ENCODE measurements at regions not wholly inside any gene's neighbourhood (a gene's known extent, or its start where the extent isn't known, plus 50 kb on each side); places are given as distances from the start of the nearest gene placed in this dataset.

DNA sequence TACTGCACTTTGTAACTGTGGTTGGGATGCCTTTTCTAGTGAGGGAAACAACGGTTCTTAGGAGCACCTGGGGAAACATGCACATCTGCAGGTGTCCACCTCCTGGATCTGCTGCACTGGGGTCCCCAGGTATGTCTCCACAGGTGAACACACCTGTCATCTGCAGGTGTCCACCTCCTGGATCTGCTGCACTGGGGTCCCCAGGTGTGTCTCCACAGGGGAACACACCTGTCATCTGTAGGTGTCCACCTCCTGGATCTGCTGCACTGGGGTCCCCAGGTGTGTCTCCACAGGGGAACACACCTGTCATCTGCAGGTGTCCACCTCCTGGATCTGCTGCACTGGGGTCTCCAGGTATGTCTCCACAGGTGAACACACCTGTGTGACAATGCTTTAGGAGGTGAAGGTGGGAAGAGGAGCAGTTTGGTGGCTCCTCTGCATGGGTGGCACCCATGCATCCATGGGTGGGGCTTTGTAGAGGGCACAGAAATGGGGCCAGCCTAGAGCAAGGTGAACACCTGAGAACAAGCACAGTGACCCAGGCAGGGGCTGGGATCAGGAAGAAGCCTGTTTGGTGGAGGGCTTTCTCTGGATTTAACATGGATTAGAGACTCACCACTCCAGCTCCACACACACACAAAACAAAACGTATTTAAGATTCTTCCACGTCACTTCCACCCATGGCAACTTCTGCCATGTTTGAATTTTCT, 206.0 kb upstream of the CDH4 start:
- H3K4me3 ChIP-seq (ENCODE audit: low read length): no peak overlapping the region
- H3K9me2 ChIP-seq (replicated peaks; ENCODE audit: insufficient read depth, low read length): no peaks in the 10 kb centered on the region
- H3K4me2 ChIP-seq (ENCODE audit: low read depth, low read length, poor library complexity, severe bottlenecking): no peak overlapping the region
- peaks cover 4% of the 10 kb centered on the region; the same call in 1 of the 2 replicates for H3K9me3 ChIP-seq (ENCODE audit: low read length)
- no peak overlapping the region for H2AFZ ChIP-seq (ENCODE audit: low read length)
- H3K4me1 ChIP-seq (ENCODE audit: low read length): no peaks in the 10 kb centered on the region
- no peaks in the 10 kb centered on the region for H3K27me3 ChIP-seq (ENCODE audit: low read length)
- no peak for DNase-seq
- no peaks in the 10 kb centered on the region for H3K79me2 ChIP-seq (ENCODE audit: low read length)
- H3K36me3 ChIP-seq (ENCODE audit: insufficient read depth, low read length): no peaks in the 10 kb centered on the region
- H4K20me1 ChIP-seq (ENCODE audit: insufficient read depth, low read depth, low read length): no peaks in the 10 kb centered on the region
- no peak overlapping the region for H3K9ac ChIP-seq (ENCODE audit: low read length)
- H3K27ac ChIP-seq (ENCODE audit: low read length): no peak overlapping the region

DNA sequence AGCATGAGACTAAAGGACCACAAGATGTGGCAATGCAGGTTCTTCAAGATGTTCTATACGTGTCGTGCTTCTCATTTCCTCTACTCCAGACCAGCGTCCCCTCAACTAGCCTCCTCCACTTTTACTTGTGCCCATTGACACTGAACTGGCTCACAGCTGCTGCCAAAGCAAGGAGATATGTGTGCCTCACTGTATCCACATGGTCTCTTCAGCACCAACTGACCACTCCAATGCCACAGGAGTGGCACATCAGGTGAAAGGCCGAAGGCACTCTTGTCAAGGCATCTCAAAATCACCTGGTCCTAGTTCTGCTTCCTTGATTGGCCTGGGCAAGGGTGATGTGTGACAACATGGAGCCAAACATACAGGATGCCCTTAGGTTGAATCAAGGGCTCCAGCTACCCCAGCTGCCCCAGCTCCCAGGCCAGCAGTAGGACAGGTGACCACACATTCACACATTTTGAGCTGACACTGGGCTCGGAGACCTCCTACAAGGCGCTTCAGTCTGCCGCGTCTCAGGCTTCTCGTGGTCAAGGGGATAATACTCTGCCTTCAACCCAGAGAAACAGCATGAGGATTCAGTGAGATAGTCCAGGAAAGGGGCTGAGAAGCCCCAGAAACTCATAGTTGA, 205.2 kb upstream of the CDH4 start:
- H3K9me2 ChIP-seq (replicated peaks; ENCODE audit: insufficient read depth, low read length): no peaks in the 10 kb centered on the region

DNA sequence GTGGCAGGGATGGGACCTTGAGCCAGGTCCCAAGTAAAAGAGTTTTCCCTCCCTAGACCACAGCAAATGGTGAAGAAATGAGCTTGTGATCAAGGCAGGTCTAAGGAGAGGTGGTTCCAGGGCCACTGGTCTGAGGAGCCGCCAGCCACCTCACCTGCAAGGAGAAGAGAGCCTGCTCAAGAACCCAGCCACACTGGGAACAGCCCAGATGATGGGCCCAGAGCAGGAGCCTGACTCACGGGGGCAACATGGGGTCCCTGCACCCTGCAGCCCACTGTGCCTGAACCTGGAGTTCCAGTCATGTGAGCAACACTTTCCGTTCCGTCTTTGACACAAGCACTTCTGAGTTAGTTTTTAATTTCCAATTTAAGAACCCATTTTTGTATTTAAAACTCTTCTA, 204.5 kb upstream of the CDH4 start:
- Histone ChIP-seq H4K20me1 (ENCODE audit: insufficient read depth, low read depth, low read length) (no peaks in the 10 kb centered on the region), H3K4me3 (ENCODE audit: low read length) (no peak overlapping the region), H3K36me3 (ENCODE audit: insufficient read depth, low read length) (no peaks in the 10 kb centered on the region), H3K9me3 (ENCODE audit: low read length) (peaks cover 4% of the 10 kb centered on the region; the same call in 1 of the 2 replicates), H3K27me3 (ENCODE audit: low read length) (no peaks in the 10 kb centered on the region), H3K9me2 (replicated peaks; ENCODE audit: insufficient read depth, low read length) (no peaks in the 10 kb centered on the region), H2AFZ (ENCODE audit: low read length) (no peak overlapping the region), H3K4me2 (ENCODE audit: low read depth, low read length, poor library complexity, severe bottlenecking) (no peak overlapping the region), H3K27ac (ENCODE audit: low read length) (no peak overlapping the region), H3K9ac (ENCODE audit: low read length) (no peak overlapping the region), H3K4me1 (ENCODE audit: low read length) (no peaks in the 10 kb centered on the region), H3K79me2 (ENCODE audit: low read length) (no peaks in the 10 kb centered on the region)
- DNase-seq: no peak

More for the DNA sequence above, 205.2 kb upstream of the CDH4 start:
- DNase-seq: no peak
- no peak overlapping the region for H3K4me2 ChIP-seq (ENCODE audit: low read depth, low read length, poor library complexity, severe bottlenecking)
- H3K4me1 ChIP-seq (ENCODE audit: low read length): no peaks in the 10 kb centered on the region
- H4K20me1 ChIP-seq (ENCODE audit: insufficient read depth, low read depth, low read length): no peaks in the 10 kb centered on the region
- H3K27me3 ChIP-seq (ENCODE audit: low read length): no peaks in the 10 kb centered on the region
- H3K27ac ChIP-seq (ENCODE audit: low read length): no peak overlapping the region
- H3K4me3 ChIP-seq (ENCODE audit: low read length): no peak overlapping the region
- no peaks in the 10 kb centered on the region for H3K36me3 ChIP-seq (ENCODE audit: insufficient read depth, low read length)
- no peaks in the 10 kb centered on the region for H3K79me2 ChIP-seq (ENCODE audit: low read length)
- H3K9me3 ChIP-seq (ENCODE audit: low read length): peaks cover 4% of the 10 kb centered on the region; the same call in 1 of the 2 replicates
- H2AFZ ChIP-seq (ENCODE audit: low read length): no peak overlapping the region
- no peak overlapping the region for H3K9ac ChIP-seq (ENCODE audit: low read length)

DNA sequence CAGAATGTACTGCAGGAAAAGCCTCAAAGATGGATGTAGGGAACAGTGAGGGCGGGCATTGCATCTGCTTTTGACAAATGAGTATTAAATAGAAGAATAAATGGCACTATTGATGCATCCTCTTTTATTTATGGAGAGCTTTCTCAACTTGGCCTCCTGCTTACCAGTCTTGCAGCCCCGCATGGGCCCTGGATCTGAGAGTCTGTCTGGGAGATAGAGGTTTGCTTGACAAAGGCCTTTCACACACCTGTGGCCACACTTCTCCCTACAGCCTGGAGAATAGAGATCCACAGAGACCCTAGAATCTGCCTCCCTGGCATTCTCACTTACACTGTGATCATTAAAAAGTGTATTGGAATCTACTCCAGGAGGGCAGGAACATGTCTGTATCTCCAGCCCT, 203.8 kb upstream of the CDH4 start:
- no peak overlapping the region for H3K4me3 ChIP-seq (ENCODE audit: low read length)
- no peak for DNase-seq
- no peak overlapping the region for H3K27ac ChIP-seq (ENCODE audit: low read length)
- peaks cover 4% of the 10 kb centered on the region; the same call in 1 of the 2 replicates for H3K9me3 ChIP-seq (ENCODE audit: low read length)
- H3K9ac ChIP-seq (ENCODE audit: low read length): no peak overlapping the region
- H3K36me3 ChIP-seq (ENCODE audit: insufficient read depth, low read length): no peaks in the 10 kb centered on the region
- H3K9me2 ChIP-seq (replicated peaks; ENCODE audit: insufficient read depth, low read length): no peaks in the 10 kb centered on the region
- no peaks in the 10 kb centered on the region for H3K79me2 ChIP-seq (ENCODE audit: low read length)
- no peak overlapping the region for H2AFZ ChIP-seq (ENCODE audit: low read length)
- no peaks in the 10 kb centered on the region for H3K4me1 ChIP-seq (ENCODE audit: low read length)
- no peaks in the 10 kb centered on the region for H4K20me1 ChIP-seq (ENCODE audit: insufficient read depth, low read depth, low read length)
- no peaks in the 10 kb centered on the region for H3K27me3 ChIP-seq (ENCODE audit: low read length)
- H3K4me2 ChIP-seq (ENCODE audit: low read depth, low read length, poor library complexity, severe bottlenecking): no peak overlapping the region

DNA sequence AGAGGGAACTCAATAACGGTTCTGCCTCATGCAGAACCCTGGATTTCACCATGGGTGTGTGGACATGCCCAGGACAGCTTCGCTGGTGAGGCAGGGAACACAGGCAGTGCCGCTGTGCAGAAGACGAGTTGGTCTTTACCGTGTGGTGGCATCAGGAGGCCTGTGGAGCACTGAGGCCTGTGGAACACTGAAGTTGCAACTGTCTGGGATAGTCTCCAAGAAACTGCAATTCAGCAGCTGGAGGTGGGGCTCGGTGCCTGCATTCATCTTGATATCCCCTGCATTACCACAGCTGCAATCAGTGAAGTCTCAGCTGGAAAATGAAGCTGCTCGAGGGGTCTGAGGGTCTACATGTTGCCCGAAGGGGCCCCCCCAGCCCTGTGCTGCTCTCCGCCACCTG, 202.4 kb upstream of the CDH4 start:
- DNase-seq: no peak
- Histone ChIP-seq H3K27ac (ENCODE audit: low read length) (no peak overlapping the region), H3K36me3 (ENCODE audit: insufficient read depth, low read length) (no peaks in the 10 kb centered on the region), H3K4me3 (ENCODE audit: low read length) (no peak overlapping the region), H2AFZ (ENCODE audit: low read length) (no peak overlapping the region), H3K9me2 (replicated peaks; ENCODE audit: insufficient read depth, low read length) (no peaks in the 10 kb centered on the region), H3K4me1 (ENCODE audit: low read length) (no peaks in the 10 kb centered on the region), H3K27me3 (ENCODE audit: low read length) (no peaks in the 10 kb centered on the region), H3K9me3 (ENCODE audit: low read length) (peaks cover 4% of the 10 kb centered on the region; the same call in 1 of the 2 replicates), H3K4me2 (ENCODE audit: low read depth, low read length, poor library complexity, severe bottlenecking) (no peak overlapping the region), H3K9ac (ENCODE audit: low read length) (no peak overlapping the region), H4K20me1 (ENCODE audit: insufficient read depth, low read depth, low read length) (no peaks in the 10 kb centered on the region), H3K79me2 (ENCODE audit: low read length) (no peaks in the 10 kb centered on the region)

DNA sequence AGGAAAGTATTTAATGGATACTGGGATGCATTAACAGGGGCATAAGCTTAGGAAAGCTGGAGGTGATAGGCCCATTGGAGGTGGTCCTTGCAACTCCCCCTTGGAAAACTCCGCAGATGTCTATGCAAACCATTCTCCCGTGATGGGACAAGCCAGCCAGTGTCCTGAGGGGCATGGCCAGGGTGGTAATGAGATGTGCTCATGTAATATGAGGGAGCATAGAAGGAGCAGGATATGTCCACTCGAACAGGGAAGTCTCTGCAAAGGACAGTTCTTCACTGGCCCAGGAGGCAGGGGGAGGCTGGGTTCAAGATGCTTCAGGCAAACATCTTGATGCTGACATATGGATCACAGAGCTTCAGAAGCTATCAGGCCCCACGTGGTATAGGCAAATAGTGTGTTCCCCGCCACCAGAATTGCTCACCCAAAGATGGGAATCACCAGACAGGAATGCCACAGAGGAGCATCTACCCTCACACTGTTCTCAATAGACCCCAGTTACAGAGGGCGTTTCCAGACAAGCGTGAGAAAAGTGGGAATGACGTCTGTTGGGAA, 201.6 kb upstream of the CDH4 start:
- no peaks in the 10 kb centered on the region for H3K36me3 ChIP-seq (ENCODE audit: insufficient read depth, low read length)
- DNase-seq: no peak
- no peak overlapping the region for H3K9ac ChIP-seq (ENCODE audit: low read length)
- H3K27ac ChIP-seq (ENCODE audit: low read length): no peak overlapping the region
- H3K4me1 ChIP-seq (ENCODE audit: low read length): no peaks in the 10 kb centered on the region
- H3K27me3 ChIP-seq (ENCODE audit: low read length): no peaks in the 10 kb centered on the region
- H2AFZ ChIP-seq (ENCODE audit: low read length): no peak overlapping the region
- no peaks in the 10 kb centered on the region for H3K9me2 ChIP-seq (replicated peaks; ENCODE audit: insufficient read depth, low read length)
- no peaks in the 10 kb centered on the region for H3K79me2 ChIP-seq (ENCODE audit: low read length)
- H3K4me2 ChIP-seq (ENCODE audit: low read depth, low read length, poor library complexity, severe bottlenecking): no peak overlapping the region
- H4K20me1 ChIP-seq (ENCODE audit: insufficient read depth, low read depth, low read length): no peaks in the 10 kb centered on the region
- peaks cover 4% of the 10 kb centered on the region; the same call in 1 of the 2 replicates for H3K9me3 ChIP-seq (ENCODE audit: low read length)
- H3K4me3 ChIP-seq (ENCODE audit: low read length): no peak overlapping the region

DNA sequence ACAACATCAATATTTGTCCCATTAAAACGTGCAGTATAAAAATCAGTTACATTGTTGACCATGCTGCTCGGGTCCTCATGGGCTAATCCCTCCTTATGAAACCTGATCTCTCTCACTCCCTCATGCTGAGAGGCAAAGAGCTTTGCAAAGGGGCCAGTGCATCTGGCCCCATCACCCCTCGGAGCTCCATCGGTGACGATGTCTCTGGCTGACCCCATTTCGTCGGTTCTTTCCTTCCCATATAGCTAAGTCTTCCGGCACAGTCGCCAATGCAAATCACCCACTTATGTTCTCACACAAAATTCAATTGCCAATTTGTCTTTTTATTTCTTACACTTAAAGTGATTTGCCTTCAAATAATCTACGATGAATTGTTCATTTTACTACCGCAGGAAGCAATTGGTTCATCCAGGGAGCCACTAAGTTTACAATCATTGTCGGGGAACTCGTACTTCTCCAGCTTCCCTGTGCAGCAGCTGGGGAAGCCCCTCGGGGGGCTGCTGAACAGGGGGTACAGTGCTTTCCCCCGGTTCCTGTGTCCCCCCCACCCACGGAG, 199.8 kb upstream of the CDH4 start:
- H3K4me2 ChIP-seq (ENCODE audit: low read depth, low read length, poor library complexity, severe bottlenecking): no peak overlapping the region
- H3K4me1 ChIP-seq (ENCODE audit: low read length): no peaks in the 10 kb centered on the region
- H3K9ac ChIP-seq (ENCODE audit: low read length): no peak overlapping the region
- no peaks in the 10 kb centered on the region for H3K36me3 ChIP-seq (ENCODE audit: insufficient read depth, low read length)
- no peak overlapping the region for H2AFZ ChIP-seq (ENCODE audit: low read length)
- no peaks in the 10 kb centered on the region for H3K9me2 ChIP-seq (replicated peaks; ENCODE audit: insufficient read depth, low read length)
- H3K27ac ChIP-seq (ENCODE audit: low read length): no peak overlapping the region
- H3K79me2 ChIP-seq (ENCODE audit: low read length): no peaks in the 10 kb centered on the region
- no peaks in the 10 kb centered on the region for H4K20me1 ChIP-seq (ENCODE audit: insufficient read depth, low read depth, low read length)
- no peaks in the 10 kb centered on the region for H3K27me3 ChIP-seq (ENCODE audit: low read length)
- no peak overlapping the region for H3K4me3 ChIP-seq (ENCODE audit: low read length)
- DNase-seq: no peak
- no peaks in the 10 kb centered on the region for H3K9me3 ChIP-seq (ENCODE audit: low read length)

DNA sequence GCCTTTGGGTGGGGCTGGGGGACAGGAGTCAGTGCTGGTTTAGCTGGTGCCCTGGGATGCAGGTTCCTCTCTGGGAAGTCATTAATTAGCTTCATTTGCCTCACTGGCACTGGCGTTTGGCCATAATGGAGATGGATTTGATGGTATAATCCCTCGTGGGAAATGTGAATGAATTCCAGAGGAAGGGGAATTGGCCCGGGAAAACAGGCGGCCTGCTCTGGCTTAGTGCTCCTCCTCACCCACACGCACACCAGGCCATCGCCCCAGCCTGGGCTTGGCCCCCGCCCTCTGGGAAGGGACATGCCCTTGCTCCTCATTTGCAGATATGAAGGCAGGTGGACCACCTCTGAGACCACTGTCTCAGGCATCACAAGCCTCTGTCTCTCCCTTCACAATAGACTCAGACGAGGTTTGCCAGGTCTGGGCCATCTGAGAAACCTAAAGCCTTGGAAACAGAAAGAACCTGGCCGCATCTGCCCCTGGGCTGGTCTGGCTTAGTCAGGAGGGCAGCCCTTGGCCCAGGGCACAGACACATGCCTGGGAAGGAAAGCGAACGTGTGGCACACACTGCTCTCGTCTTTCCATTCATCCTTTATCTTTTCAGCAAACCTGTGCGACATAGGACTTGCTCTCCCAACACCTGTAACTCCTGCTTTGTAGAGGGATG, 199.2 kb upstream of the CDH4 start:
- no peaks in the 10 kb centered on the region for H3K27me3 ChIP-seq (ENCODE audit: low read length)
- H3K4me3 ChIP-seq (ENCODE audit: low read length): no peak overlapping the region
- H3K4me2 ChIP-seq (ENCODE audit: low read depth, low read length, poor library complexity, severe bottlenecking): no peak overlapping the region
- no peaks in the 10 kb centered on the region for H4K20me1 ChIP-seq (ENCODE audit: insufficient read depth, low read depth, low read length)
- no peaks in the 10 kb centered on the region for H3K9me3 ChIP-seq (ENCODE audit: low read length)
- H3K9ac ChIP-seq (ENCODE audit: low read length): no peak overlapping the region
- no peak for DNase-seq
- no peak overlapping the region for H2AFZ ChIP-seq (ENCODE audit: low read length)
- H3K27ac ChIP-seq (ENCODE audit: low read length): no peak overlapping the region
- H3K36me3 ChIP-seq (ENCODE audit: insufficient read depth, low read length): no peaks in the 10 kb centered on the region
- no peaks in the 10 kb centered on the region for H3K79me2 ChIP-seq (ENCODE audit: low read length)
- no peaks in the 10 kb centered on the region for H3K9me2 ChIP-seq (replicated peaks; ENCODE audit: insufficient read depth, low read length)
- H3K4me1 ChIP-seq (ENCODE audit: low read length): no peaks in the 10 kb centered on the region
